ENCODE measurements at regions not wholly inside any gene's neighbourhood (a gene's known extent, or its start where the extent isn't known, plus 50 kb on each side); places are given as distances from the start of the nearest gene placed in this dataset.

GRCh38 chr7:113383638-113384037 lies 265.3 kb upstream of the SMIM30 start:
- no peak overlapping the region for H3K27ac ChIP-seq (ENCODE audit: low read depth, low read length)
- Mint-ChIP-seq H3K4me3 (no peak overlapping the region), H3K4me1 (no peaks in the 10 kb centered on the region), H3K27ac (no peak overlapping the region), H3K36me3 (no peaks in the 10 kb centered on the region), H3K27me3 (no peaks in the 10 kb centered on the region), H3K9me3 (peaks cover 0 to 7% (median 0%) of the 10 kb centered on the region in 8 donors)
- ChIA-PET POLR2A (ENCODE audit: partially characterized antibody) (no interaction called here), CTCF (ENCODE audit: partially characterized antibody) (no interaction called here)
- H3K27me3 ChIP-seq (ENCODE audit: insufficient read depth, low read length) = no peaks in the 10 kb centered on the region
- no peak for DNase-seq
- H3K9me3 ChIP-seq (ENCODE audit: control insufficient read depth in 1 of 2, low read length in 2 of 2) = no peaks in the 10 kb centered on the region
- H3K36me3 ChIP-seq (ENCODE audit: insufficient read depth, low read length) = no peaks in the 10 kb centered on the region
- H3K4me3 ChIP-seq (ENCODE audit: low read length in 2 of 2) = no peak overlapping the region
- H3K4me1 ChIP-seq (ENCODE audit: insufficient read depth, low read length) = no peaks in the 10 kb centered on the region
- intact Hi-C loops (cut with micrococcal nuclease) = no loop called here

DNA sequence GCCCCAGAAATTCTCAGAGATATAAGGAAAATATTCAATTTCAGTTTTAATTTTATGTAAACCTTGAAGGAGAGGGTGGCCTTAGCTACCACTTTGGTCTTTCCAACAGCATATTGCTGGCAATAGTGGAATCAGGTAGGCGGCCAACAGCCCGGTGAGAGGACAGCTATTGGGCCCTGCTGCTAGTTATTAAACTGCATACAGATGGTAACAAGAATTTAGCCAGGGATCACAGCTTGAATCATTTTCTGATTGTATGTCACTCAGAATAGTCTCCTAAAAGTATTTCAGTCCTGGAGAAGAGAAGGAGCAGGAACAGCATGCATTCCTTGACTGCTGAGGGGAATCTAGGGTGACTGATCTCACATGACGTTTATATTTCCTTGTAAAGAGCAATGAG lies 261.4 kb upstream of the SMIM30 start:
- intact Hi-C loops (cut with micrococcal nuclease) = no loop called here
- Histone ChIP-seq H3K4me3 (ENCODE audit: low read length in 2 of 2) (no peak overlapping the region), H3K9me3 (ENCODE audit: control insufficient read depth in 1 of 2, low read length in 2 of 2) (no peaks in the 10 kb centered on the region), H3K27me3 (ENCODE audit: insufficient read depth, low read length) (no peaks in the 10 kb centered on the region), H3K36me3 (ENCODE audit: insufficient read depth, low read length) (no peaks in the 10 kb centered on the region), H3K4me1 (ENCODE audit: insufficient read depth, low read length) (no peaks in the 10 kb centered on the region), H3K27ac (ENCODE audit: low read depth, low read length) (no peak overlapping the region)
- ChIA-PET CTCF (ENCODE audit: partially characterized antibody) (no interaction called here), POLR2A (ENCODE audit: partially characterized antibody) (no interaction called here)
- no peak for DNase-seq
- no peaks in the 10 kb centered on the region for H3K4me1 Mint-ChIP-seq
- no peak overlapping the region for H3K27ac Mint-ChIP-seq
- H3K36me3 Mint-ChIP-seq = no peaks in the 10 kb centered on the region
- H3K9me3 Mint-ChIP-seq = peaks cover 0 to 6% (median 0%) of the 10 kb centered on the region in 8 donors
- H3K4me3 Mint-ChIP-seq = no peak overlapping the region
- H3K27me3 Mint-ChIP-seq = no peaks in the 10 kb centered on the region

DNA sequence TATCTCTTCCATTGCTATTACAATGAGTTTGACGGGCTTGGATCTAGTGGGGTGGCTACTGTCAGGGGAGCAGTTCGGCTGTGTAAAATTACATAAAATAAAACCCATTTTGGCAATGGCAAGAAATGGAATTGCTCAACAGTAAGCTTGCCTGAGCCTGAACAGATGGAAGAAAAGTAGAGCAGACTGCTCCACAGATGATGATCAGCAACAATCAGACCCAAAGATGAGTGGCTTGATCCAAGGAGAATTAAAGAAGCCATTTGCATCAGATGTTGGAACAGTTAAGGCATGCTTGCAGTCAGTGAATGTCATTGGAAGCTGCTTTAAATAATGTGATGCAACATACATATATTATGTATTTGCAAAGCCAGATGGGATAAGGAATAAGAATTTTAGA lies 256.6 kb upstream of the SMIM30 start:
- Mint-ChIP-seq H3K4me3 (no peak overlapping the region), H3K36me3 (no peaks in the 10 kb centered on the region), H3K27ac (no peak overlapping the region), H3K27me3 (no peaks in the 10 kb centered on the region), H3K9me3 (peaks cover 0 to 2% (median 0%) of the 10 kb centered on the region in 8 donors), H3K4me1 (no peaks in the 10 kb centered on the region)
- Histone ChIP-seq H3K4me3 (ENCODE audit: low read length in 2 of 2) (no peak overlapping the region), H3K4me1 (ENCODE audit: insufficient read depth, low read length) (no peaks in the 10 kb centered on the region), H3K36me3 (ENCODE audit: insufficient read depth, low read length) (no peaks in the 10 kb centered on the region), H3K27me3 (ENCODE audit: insufficient read depth, low read length) (no peaks in the 10 kb centered on the region), H3K9me3 (ENCODE audit: control insufficient read depth in 1 of 2, low read length in 2 of 2) (no peaks in the 10 kb centered on the region), H3K27ac (ENCODE audit: low read depth, low read length) (no peak overlapping the region)
- ChIA-PET POLR2A (ENCODE audit: partially characterized antibody) (no interaction called here), CTCF (ENCODE audit: partially characterized antibody) (no interaction called here)
- intact Hi-C loops (cut with micrococcal nuclease) = no loop called here
- DNase-seq = no peak

GRCh38 chr7:113373863-113374262 lies 255.5 kb upstream of the SMIM30 start:
- no peak overlapping the region for H3K27ac Mint-ChIP-seq
- intact Hi-C loops (cut with micrococcal nuclease) = no loop called here
- no peaks in the 10 kb centered on the region for H3K9me3 ChIP-seq (ENCODE audit: control insufficient read depth in 1 of 2, low read length in 2 of 2)
- H3K27me3 ChIP-seq (ENCODE audit: insufficient read depth, low read length) = no peaks in the 10 kb centered on the region
- no peaks in the 10 kb centered on the region for H3K36me3 Mint-ChIP-seq
- H3K4me1 ChIP-seq (ENCODE audit: insufficient read depth, low read length) = no peaks in the 10 kb centered on the region
- H3K4me3 ChIP-seq (ENCODE audit: low read length in 2 of 2) = no peak overlapping the region
- DNase-seq = no peak
- H3K27ac ChIP-seq (ENCODE audit: low read depth, low read length) = no peak overlapping the region
- H3K4me3 Mint-ChIP-seq = no peak overlapping the region
- peaks cover 0 to 2% (median 0%) of the 10 kb centered on the region in 8 donors for H3K9me3 Mint-ChIP-seq
- H3K36me3 ChIP-seq (ENCODE audit: insufficient read depth, low read length) = no peaks in the 10 kb centered on the region
- ChIA-PET CTCF (ENCODE audit: partially characterized antibody) (no interaction called here), POLR2A (ENCODE audit: partially characterized antibody) (no interaction called here)
- H3K4me1 Mint-ChIP-seq = no peaks in the 10 kb centered on the region
- no peaks in the 10 kb centered on the region for H3K27me3 Mint-ChIP-seq

DNA sequence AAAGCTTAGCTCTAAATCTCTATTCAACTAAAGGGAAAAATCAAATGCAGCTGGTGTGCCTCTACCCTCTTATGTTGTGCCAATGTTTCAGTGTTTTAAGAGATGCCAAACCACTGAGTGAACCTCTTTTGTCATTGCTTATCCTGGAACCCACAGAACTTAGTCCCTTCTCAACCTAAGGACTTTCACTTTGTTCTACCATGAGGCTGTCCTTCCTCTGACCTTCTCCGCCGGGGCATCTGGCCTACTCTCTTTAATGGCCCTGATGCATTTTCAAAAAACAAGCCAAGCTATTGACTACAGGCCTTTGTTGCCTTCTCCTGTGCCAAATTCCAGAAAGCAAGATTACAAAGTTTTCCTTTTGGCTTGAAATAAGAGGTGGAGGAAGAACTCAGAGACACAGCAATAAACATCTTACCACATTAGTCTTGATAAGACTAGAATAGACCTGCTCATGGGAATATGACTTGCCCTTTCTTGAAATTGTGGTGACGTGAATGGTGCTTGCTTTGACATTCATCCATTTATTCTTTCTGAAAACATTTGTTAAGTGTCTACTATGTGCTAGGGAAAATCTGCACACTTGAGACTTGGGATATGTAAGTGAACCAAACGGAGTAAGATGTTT lies 253.2 kb upstream of the SMIM30 start:
- H3K27me3 ChIP-seq (ENCODE audit: insufficient read depth, low read length) = no peaks in the 10 kb centered on the region
- POLR2A ChIA-PET (ENCODE audit: partially characterized antibody) = no interaction called here
- H3K4me1 ChIP-seq (ENCODE audit: insufficient read depth, low read length) = no peaks in the 10 kb centered on the region
- Mint-ChIP-seq H3K4me3 (no peak overlapping the region), H3K9me3 (peaks cover 0 to 2% (median 0%) of the 10 kb centered on the region in 8 donors), H3K27ac (no peak overlapping the region), H3K27me3 (no peaks in the 10 kb centered on the region), H3K4me1 (no peaks in the 10 kb centered on the region), H3K36me3 (no peaks in the 10 kb centered on the region)
- H3K9me3 ChIP-seq (ENCODE audit: control insufficient read depth in 1 of 2, low read length in 2 of 2) = no peaks in the 10 kb centered on the region
- H3K27ac ChIP-seq (ENCODE audit: low read depth, low read length) = no peak overlapping the region
- intact Hi-C loops (cut with micrococcal nuclease) = no loop called here
- no peaks in the 10 kb centered on the region for H3K36me3 ChIP-seq (ENCODE audit: insufficient read depth, low read length)
- no peak overlapping the region for H3K4me3 ChIP-seq (ENCODE audit: low read length in 2 of 2)
- CTCF ChIA-PET (ENCODE audit: partially characterized antibody) = no interaction called here
- DNase-seq = no peak

DNA sequence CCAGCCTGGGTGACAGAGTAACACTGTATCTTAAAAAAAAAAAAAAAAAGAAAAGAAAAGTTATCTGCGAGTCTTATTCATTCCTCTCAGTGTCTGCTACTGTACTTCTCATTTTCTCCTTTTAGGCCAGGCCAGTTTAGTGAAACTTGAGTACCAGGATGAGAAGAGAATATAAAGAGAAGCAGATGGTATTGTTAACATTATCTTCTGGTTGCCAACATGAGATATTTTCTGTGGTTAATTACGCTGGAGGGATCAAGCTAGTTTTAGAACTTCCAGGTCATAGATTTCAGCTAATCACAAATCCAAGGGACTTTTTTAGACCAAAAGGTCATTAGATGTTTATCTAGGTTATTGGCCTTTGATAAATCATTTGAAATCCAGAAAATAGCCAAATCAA lies 252.6 kb upstream of the SMIM30 start:
- H3K36me3 Mint-ChIP-seq = no peaks in the 10 kb centered on the region
- intact Hi-C loops (cut with micrococcal nuclease) = no loop called here
- H3K4me1 ChIP-seq (ENCODE audit: insufficient read depth, low read length) = no peaks in the 10 kb centered on the region
- POLR2A ChIA-PET (ENCODE audit: partially characterized antibody) = no interaction called here
- H3K27ac ChIP-seq (ENCODE audit: low read depth, low read length) = no peak overlapping the region
- no peaks in the 10 kb centered on the region for H3K4me1 Mint-ChIP-seq
- no peaks in the 10 kb centered on the region for H3K27me3 Mint-ChIP-seq
- no peaks in the 10 kb centered on the region for H3K9me3 ChIP-seq (ENCODE audit: control insufficient read depth in 1 of 2, low read length in 2 of 2)
- no peak overlapping the region for H3K4me3 ChIP-seq (ENCODE audit: low read length in 2 of 2)
- no peak overlapping the region for H3K27ac Mint-ChIP-seq
- no peak for DNase-seq
- CTCF ChIA-PET (ENCODE audit: partially characterized antibody) = no interaction called here
- H3K27me3 ChIP-seq (ENCODE audit: insufficient read depth, low read length) = no peaks in the 10 kb centered on the region
- no peaks in the 10 kb centered on the region for H3K36me3 ChIP-seq (ENCODE audit: insufficient read depth, low read length)
- peaks cover 0 to 2% (median 0%) of the 10 kb centered on the region in 8 donors for H3K9me3 Mint-ChIP-seq
- H3K4me3 Mint-ChIP-seq = no peak overlapping the region

- no peak overlapping the region for H3K4me3 Mint-ChIP-seq
- POLR2A ChIA-PET (ENCODE audit: partially characterized antibody) = no interaction called here
- peaks cover 0 to 4% (median 0%) of the 10 kb centered on the region in 8 donors for H3K9me3 Mint-ChIP-seq
Observed at GRCh38 chr7:113368256-113368655, 249.9 kb upstream of the SMIM30 start.

DNA sequence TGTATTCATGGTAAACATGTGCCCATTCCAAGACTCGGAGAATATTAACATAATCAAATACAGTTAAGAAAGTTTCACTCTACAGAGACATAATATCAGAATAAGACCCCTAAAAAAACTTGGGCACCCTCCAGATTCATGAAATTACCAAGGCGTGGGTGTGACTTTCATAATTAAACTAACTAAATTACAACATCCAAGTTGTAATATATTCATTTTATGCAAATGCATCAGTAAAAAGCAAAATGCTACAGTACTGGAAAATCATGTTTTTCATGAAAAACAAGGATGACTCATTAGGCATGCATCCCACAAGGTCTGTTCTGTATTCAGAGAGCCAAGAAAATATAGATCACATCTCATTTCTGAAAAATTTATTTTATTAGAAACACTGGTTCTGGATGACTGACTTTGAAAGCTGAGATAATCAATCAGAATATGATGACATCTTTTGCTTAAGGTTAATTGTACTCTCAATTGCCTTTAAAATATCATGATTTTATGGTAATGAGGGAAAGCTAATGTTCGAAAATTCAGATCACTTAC lies 248.8 kb upstream of the SMIM30 start:
- Histone ChIP-seq H3K9me3 (ENCODE audit: control insufficient read depth in 1 of 2, low read length in 2 of 2) (no peaks in the 10 kb centered on the region), H3K4me1 (ENCODE audit: insufficient read depth, low read length) (no peaks in the 10 kb centered on the region), H3K27me3 (ENCODE audit: insufficient read depth, low read length) (no peaks in the 10 kb centered on the region), H3K4me3 (ENCODE audit: low read length in 2 of 2) (no peak overlapping the region), H3K27ac (ENCODE audit: low read depth, low read length) (no peak overlapping the region), H3K36me3 (ENCODE audit: insufficient read depth, low read length) (no peaks in the 10 kb centered on the region)
- Mint-ChIP-seq H3K4me1 (no peaks in the 10 kb centered on the region), H3K27me3 (no peaks in the 10 kb centered on the region), H3K36me3 (no peaks in the 10 kb centered on the region), H3K27ac (no peak overlapping the region), H3K9me3 (peaks cover 0 to 4% (median 0%) of the 10 kb centered on the region in 8 donors), H3K4me3 (no peak overlapping the region)
- intact Hi-C loops (cut with micrococcal nuclease) = no loop called here
- DNase-seq = no peak
- POLR2A ChIA-PET (ENCODE audit: partially characterized antibody) = no interaction called here
- CTCF ChIA-PET (ENCODE audit: partially characterized antibody) = no interaction called here

More at GRCh38 chr7:113368256-113368655, 249.9 kb upstream of the SMIM30 start:
- H3K27me3 Mint-ChIP-seq = no peaks in the 10 kb centered on the region
- H3K4me1 ChIP-seq (ENCODE audit: insufficient read depth, low read length) = no peaks in the 10 kb centered on the region
- no peaks in the 10 kb centered on the region for H3K27me3 ChIP-seq (ENCODE audit: insufficient read depth, low read length)
- no peaks in the 10 kb centered on the region for H3K36me3 ChIP-seq (ENCODE audit: insufficient read depth, low read length)
- CTCF ChIA-PET (ENCODE audit: partially characterized antibody) = no interaction called here
- no peak overlapping the region for H3K27ac ChIP-seq (ENCODE audit: low read depth, low read length)
- DNase-seq = no peak
- intact Hi-C loops (cut with micrococcal nuclease) = no loop called here
- no peaks in the 10 kb centered on the region for H3K36me3 Mint-ChIP-seq
- no peaks in the 10 kb centered on the region for H3K4me1 Mint-ChIP-seq
- no peak overlapping the region for H3K27ac Mint-ChIP-seq
- H3K9me3 ChIP-seq (ENCODE audit: control insufficient read depth in 1 of 2, low read length in 2 of 2) = no peaks in the 10 kb centered on the region
- H3K4me3 ChIP-seq (ENCODE audit: low read length in 2 of 2) = no peak overlapping the region

All from CD4-positive, alpha-beta memory T cell (primary cell).